Upper lobe of right lung (tissue), 1 donor: ENCODE measurements at regions not wholly inside any gene's neighbourhood (a gene's known extent, or its start where the extent isn't known, plus 50 kb on each side); places are given as distances from the start of the nearest gene placed in this dataset.

Experiments used
- ATAC-seq: fragments of 200-7000 bp; cut with Tn5 transposase; one replicate; pipeline ENCODE4 v1.9.1; 2020; ENCODE audit warnings: mild to moderate bottlenecking, moderate library complexity
- DNase-seq: peaks from one replicate; pipeline ENCODE4 v3.0.0-alpha.2; 2020
- H3K27ac ChIP-seq: fragments of 200-600 bp; one replicate; pipeline ENCODE4 v1.8.0; 2022
- H3K27me3 ChIP-seq: fragments of 200-600 bp; one replicate; pipeline ENCODE4 v1.8.0; 2022; ENCODE audit warnings: mild to moderate bottlenecking
- H3K36me3 ChIP-seq: fragments of 200-600 bp; one replicate; pipeline ENCODE4 v1.8.0; 2022
- H3K4me1 ChIP-seq: fragments of 200-600 bp; one replicate; pipeline ENCODE4 v1.8.0; 2022
- H3K4me3 ChIP-seq: fragments of 200-600 bp; one replicate; pipeline ENCODE4 v1.8.0; 2022; ENCODE audit warnings: mild to moderate bottlenecking
- H3K9me3 ChIP-seq: fragments of 200-600 bp; one replicate; pipeline ENCODE4 v1.8.0; 2022
- CTCF ChIP-seq: fragments of 200-600 bp; IDR thresholded peaks from one replicate; pipeline ENCODE4 v1.8.0; 2022; ENCODE audit warnings: antibody characterized with exemption
- intact Hi-C: fragments of 100-400 bp; cut with DNase I; formaldehyde crosslinking; loops from one replicate; pipeline ENCODE4 v1.11.0; 2022
- donor health status: DM: no; HTN: yes; CAD: no; lungs with severe emphysema.

DNA sequence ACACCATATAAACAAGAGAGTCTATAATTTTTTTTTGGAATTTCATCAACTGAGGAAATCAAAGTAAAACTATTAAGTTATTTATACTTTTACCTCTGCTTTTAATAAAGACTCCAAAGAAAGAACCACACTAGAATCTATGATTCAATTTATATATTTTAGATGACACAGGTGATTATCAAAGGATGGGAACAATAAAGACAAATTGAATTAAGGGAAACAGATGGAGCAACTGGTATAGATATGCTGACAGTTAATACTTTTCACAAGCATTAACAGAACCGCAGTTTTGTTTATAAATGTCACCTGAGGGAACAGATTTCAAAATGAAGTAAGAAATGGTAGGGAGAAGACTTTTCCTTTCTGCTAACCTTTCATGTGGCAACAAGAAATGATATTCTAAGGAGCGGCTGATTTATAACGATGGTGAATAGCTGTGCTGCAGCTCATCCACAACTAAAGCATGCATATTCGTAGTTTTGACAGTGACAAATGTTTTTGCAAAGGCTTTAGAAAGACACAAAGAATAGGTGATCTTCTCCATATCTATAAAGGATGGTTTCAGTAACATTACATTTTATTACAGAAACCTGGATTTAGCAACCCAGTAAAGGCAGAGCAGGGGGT is 1502.9 kb upstream of the RAG2 start:
- intact Hi-C loops, result no loop called here

GRCh38 chr11:38095268-38095667 is 1497.2 kb upstream of the RAG2 start:
- no peak overlapping the region for H3K4me3 ChIP-seq
- no peak for ATAC-seq
- H3K27ac ChIP-seq, result no peak overlapping the region
- no peaks in the 10 kb centered on the region for H3K27me3 ChIP-seq
- no peak for TF ChIP-seq CTCF
- no peaks in the 10 kb centered on the region for H3K9me3 ChIP-seq
- H3K36me3 ChIP-seq, result no peaks in the 10 kb centered on the region
- intact Hi-C loops, result no loop called here
- no peaks in the 10 kb centered on the region for H3K4me1 ChIP-seq
- DNase-seq, result no peak

More for the DNA sequence above, 1502.9 kb upstream of the RAG2 start:
- H3K9me3 ChIP-seq, result no peaks in the 10 kb centered on the region
- no peak for TF ChIP-seq CTCF
- no peaks in the 10 kb centered on the region for H3K4me1 ChIP-seq
- no peaks in the 10 kb centered on the region for H3K36me3 ChIP-seq
- no peak for ATAC-seq
- no peak for DNase-seq
- no peak overlapping the region for H3K4me3 ChIP-seq
- H3K27me3 ChIP-seq, result no peaks in the 10 kb centered on the region
- no peak overlapping the region for H3K27ac ChIP-seq

- no peak overlapping the region for H3K27ac ChIP-seq
- no peaks in the 10 kb centered on the region for H3K9me3 ChIP-seq
- H3K4me1 ChIP-seq, result no peaks in the 10 kb centered on the region
- H3K27me3 ChIP-seq, result no peaks in the 10 kb centered on the region
- no peak overlapping the region for H3K4me3 ChIP-seq
- DNase-seq (no peak), ATAC-seq (no peak)
- TF ChIP-seq CTCF, result no peak
- intact Hi-C loops, result no loop called here
- no peaks in the 10 kb centered on the region for H3K36me3 ChIP-seq
These were observed 1491.7 kb upstream of the RAG2 start for GRCh38 chr11:38089726-38090125.

DNA sequence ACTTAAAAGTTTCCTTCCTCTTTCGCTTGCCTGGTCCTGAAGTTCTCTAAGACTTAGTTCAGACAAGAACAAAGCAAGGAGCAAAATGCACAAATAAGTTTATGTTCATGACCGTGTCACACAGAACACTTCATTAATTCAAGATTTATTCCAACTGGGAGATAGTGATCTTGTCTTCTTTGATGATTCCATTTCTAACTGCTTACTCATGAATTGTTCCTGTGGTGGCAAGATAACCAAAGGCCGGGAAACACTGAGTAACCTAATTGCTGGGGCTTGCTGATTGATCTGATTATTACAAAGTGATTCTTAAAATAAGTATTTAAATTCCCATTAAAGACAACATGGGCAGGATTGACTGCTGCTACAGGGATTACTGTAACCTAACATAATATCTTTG is 1462.9 kb upstream of the RAG2 start:
- H3K9me3 ChIP-seq, result no peaks in the 10 kb centered on the region
- no peak overlapping the region for H3K4me3 ChIP-seq
- H3K4me1 ChIP-seq, result no peaks in the 10 kb centered on the region
- H3K36me3 ChIP-seq, result no peaks in the 10 kb centered on the region
- TF ChIP-seq CTCF, result no peak
- H3K27me3 ChIP-seq, result no peaks in the 10 kb centered on the region
- no peak overlapping the region for H3K27ac ChIP-seq
- DNase-seq (no peak), ATAC-seq (no peak)
- intact Hi-C loops, result no loop called here

DNA sequence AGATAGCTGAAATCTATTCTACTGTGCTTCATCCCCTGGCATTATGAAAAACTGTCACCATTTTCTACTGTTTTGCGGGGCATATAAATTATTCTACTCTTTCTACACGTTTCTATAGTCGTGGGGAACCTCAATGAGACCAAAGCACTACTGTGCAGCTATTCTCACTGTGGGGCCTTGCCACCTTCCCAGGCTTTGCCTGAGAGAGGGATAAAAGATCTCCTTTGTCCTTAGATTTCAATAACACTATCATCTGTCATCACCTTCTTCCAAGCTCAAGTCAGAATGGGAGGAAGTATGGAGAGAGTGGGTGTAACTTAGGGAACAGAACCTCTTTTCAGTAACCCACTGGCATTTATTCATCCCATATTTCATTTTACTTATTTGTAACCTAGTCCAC is 1462.1 kb upstream of the RAG2 start:
- H3K27me3 ChIP-seq, result no peaks in the 10 kb centered on the region
- H3K9me3 ChIP-seq, result no peaks in the 10 kb centered on the region
- no peak for ATAC-seq
- no peak for DNase-seq
- H3K4me1 ChIP-seq, result no peaks in the 10 kb centered on the region
- no peak for TF ChIP-seq CTCF
- intact Hi-C loops, result no loop called here
- no peaks in the 10 kb centered on the region for H3K36me3 ChIP-seq
- no peak overlapping the region for H3K27ac ChIP-seq
- H3K4me3 ChIP-seq, result no peak overlapping the region

DNA sequence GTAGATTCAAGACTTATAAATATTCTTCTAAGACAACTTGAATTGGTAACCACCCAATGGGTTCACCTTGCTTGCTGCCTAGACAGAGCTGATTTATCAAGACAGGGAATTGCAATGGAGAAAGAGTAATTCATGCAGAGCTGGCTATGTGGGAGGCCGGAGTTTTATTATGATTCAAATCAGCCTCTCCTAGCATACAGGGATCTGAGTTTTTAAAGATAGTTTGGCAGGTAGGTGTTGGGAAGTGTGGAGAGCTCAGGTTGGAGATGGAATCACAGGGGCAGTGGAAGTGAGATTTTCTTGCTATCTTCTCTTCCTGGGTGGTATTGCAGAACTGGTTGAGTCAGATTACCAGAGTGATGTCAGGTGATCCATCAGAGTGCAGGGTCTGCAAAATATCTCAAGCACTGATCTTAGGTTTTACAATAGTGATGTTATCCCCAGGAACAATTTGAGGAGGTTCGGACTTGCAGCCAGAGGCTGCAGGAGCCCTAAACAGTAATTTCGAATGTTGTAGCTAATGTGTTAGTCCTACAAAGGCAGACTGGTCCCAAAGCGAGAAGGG is 1448.6 kb upstream of the RAG2 start:
- DNase-seq (no peak), ATAC-seq (no peak)
- Histone ChIP-seq H3K9me3 (no peaks in the 10 kb centered on the region), H3K4me1 (no peaks in the 10 kb centered on the region), H3K27ac (no peak overlapping the region), H3K36me3 (no peaks in the 10 kb centered on the region), H3K27me3 (no peaks in the 10 kb centered on the region), H3K4me3 (no peak overlapping the region)
- intact Hi-C loops, result no loop called here
- TF ChIP-seq CTCF, result no peak
